GM12878 (cell line): ENCODE measurements at regions not wholly inside any gene's neighbourhood (a gene's known extent, or its start where the extent isn't known, plus 50 kb on each side); places are given as distances from the start of the nearest gene placed in this dataset.

Source experiments
- ATAC-seq: fragments of 200-7000 bp; cut with Tn5 transposase; 3 replicates; pipeline ENCODE4 v1.9.1; 2020; ENCODE audit warnings: mild to moderate bottlenecking, moderate library complexity
- BruUV-seq: library from RNA; stranded (reverse); fragments of 400-500 nt; replicated peaks from 2 replicates; lab custom pipeline; 2021; lab: Mats Ljungman, UMichigan
- CTCF ChIA-PET: fragments of 300-600 bp; sonication (Branson Sonifier 250); formaldehyde crosslinking; extraction: SDS; loops from one replicate; lab custom pipeline; 2021; ENCODE audit warnings: inconsistent platforms; lab: Yijun Ruan, JAX
- POLR2A ChIA-PET: fragments of 350-600 bp; formaldehyde crosslinking; extraction: SDS; loops from one replicate; lab custom pipeline; 2021; ENCODE audit warnings: inconsistent platforms; lab: Charles Lee
- RAD21 ChIA-PET: fragments of 300-600 bp; sonication (Branson Sonifier 250); formaldehyde crosslinking; loops from one replicate; lab custom pipeline; 2023; ENCODE audit warnings: antibody characterized with exemption; ENCODE audit not compliant: unreplicated experiment; lab: Charles Lee
- SMC1A ChIA-PET: fragments of 300-600 bp; sonication (Branson Sonifier 250); formaldehyde crosslinking; loops from one replicate; lab custom pipeline; 2023; ENCODE audit not compliant: unreplicated experiment, uncharacterized antibody; lab: Charles Lee
- DNase-seq: peaks from one replicate; pipeline ENCODE4 v3.0.0-alpha.2; 2011; ENCODE audit warnings: low read depth, low spot score
- FAIRE-seq: peaks from 3 replicates; lab custom pipeline; 2011; peaks lifted over from hg19 to GRCh38; lab: Jason Lieb, UNC
- H2AFZ ChIP-seq: 2 replicates; pipeline ENCODE4 v1.6.0; 2011; ENCODE audit warnings: low read depth, low read length, control low read depth; ENCODE audit not compliant: control insufficient read depth
- H3K27ac ChIP-seq: 2 replicates; pipeline ENCODE4 v1.5.1; 2011; ENCODE audit warnings: control low read depth; ENCODE audit not compliant: control insufficient read depth, insufficient read depth
- H3K27me3 ChIP-seq, 2 experiments: replicated peaks in 1 of 2; 2 replicates each; pipeline versions ENCODE4 v1.6.0 to v1.6.1; 2011; ENCODE audit warnings: low read length in 1 of 2; ENCODE audit not compliant: control insufficient read depth in 2 of 2, insufficient read depth in 2 of 2
- H3K36me3 ChIP-seq, 2 experiments: 2 replicates each; pipeline ENCODE4 v1.5.1; 2011; ENCODE audit warnings: low read length in 1 of 2; ENCODE audit not compliant: control insufficient read depth in 2 of 2, insufficient read depth in 2 of 2
- H3K4me1 ChIP-seq: 2 replicates; pipeline ENCODE4 v1.6.1; 2011; ENCODE audit warnings: mild to moderate bottlenecking, low read length, moderate library complexity, mixed read lengths; ENCODE audit not compliant: control insufficient read depth, insufficient read depth
- H3K4me2 ChIP-seq: 2 replicates; pipeline ENCODE4 v1.6.0; 2011; ENCODE audit warnings: control low read depth; ENCODE audit not compliant: control insufficient read depth, insufficient read depth
- H3K4me3 ChIP-seq: fragments of 200-600 bp; sonication (generic); 2 replicates; pipeline ENCODE4 v1.5.1; 2016
- H3K79me2 ChIP-seq: 2 replicates; pipeline ENCODE4 v1.6.0; 2011; ENCODE audit warnings: low read length; ENCODE audit not compliant: control insufficient read depth, insufficient read depth
- H3K9ac ChIP-seq: 2 replicates; pipeline ENCODE4 v1.8.0; 2011; ENCODE audit warnings: low read length, control low read depth, mixed read lengths; ENCODE audit not compliant: control insufficient read depth, insufficient read depth
- H3K9me3 ChIP-seq: replicated peaks from 3 replicates; pipeline ENCODE4 v1.5.1; 2011; ENCODE audit warnings: mild to moderate bottlenecking, low read length; ENCODE audit not compliant: control insufficient read depth, insufficient read depth
- H4K20me1 ChIP-seq: 2 replicates; pipeline ENCODE4 v1.6.0; 2011; ENCODE audit not compliant: control insufficient read depth, insufficient read depth
- BMI1 ChIP-seq: fragments of 450-650 bp; IDR thresholded peaks from 2 replicates; pipeline ENCODE4 v1.6.1; 2016; ENCODE audit warnings: mild to moderate bottlenecking, moderate library complexity, borderline replicate concordance
- CREM ChIP-seq: IDR thresholded peaks from 2 replicates; pipeline ENCODE4 v1.6.1; 2014; ENCODE audit warnings: antibody characterized with exemption, low read depth
- EED ChIP-seq: sonication (generic); IDR thresholded peaks from 2 replicates; pipeline ENCODE4 v1.6.1; 2016; ENCODE audit warnings: antibody characterized with exemption, low read depth
- EZH2 ChIP-seq: IDR thresholded peaks from 2 replicates; pipeline ENCODE4 v1.6.1; 2012; ENCODE audit warnings: low read depth, mild to moderate bottlenecking, control low read depth, inconsistent platforms, low read length, borderline replicate concordance; ENCODE audit not compliant: control insufficient read depth
- FOS ChIP-seq: IDR thresholded peaks from 3 replicates; pipeline ENCODE4 v1.6.1; 2011; ENCODE audit warnings: borderline replicate concordance; ENCODE audit not compliant: insufficient read length; ENCODE audit errors: extremely low read depth
- IRF4 ChIP-seq: IDR thresholded peaks from 2 replicates; pipeline ENCODE4 v1.6.1; 2011; ENCODE audit warnings: low read depth, low read length
- KDM1A ChIP-seq: fragments of 200-600 bp; sonication (generic); IDR thresholded peaks from 2 replicates; pipeline ENCODE4 v1.6.1; 2016; ENCODE audit warnings: borderline replicate concordance
- NFYA ChIP-seq: IDR thresholded peaks from 2 replicates; pipeline ENCODE4 v1.6.1; 2011; ENCODE audit warnings: low read depth, mild to moderate bottlenecking, low read length, improper control_type of control experiment, borderline replicate concordance
- PAX5 ChIP-seq: IDR thresholded peaks from 2 replicates; pipeline ENCODE4 v1.6.1; 2011; ENCODE audit warnings: low read depth, low read length, borderline replicate concordance
- PML ChIP-seq: IDR thresholded peaks from 2 replicates; pipeline ENCODE4 v1.6.1; 2012; ENCODE audit warnings: low read length, inconsistent platforms
- RAD21 ChIP-seq: IDR thresholded peaks from 2 replicates; pipeline ENCODE4 v1.6.1; 2011; ENCODE audit warnings: mild to moderate bottlenecking, low read depth, low read length, moderate library complexity; ENCODE audit not compliant: insufficient read depth
- RELB ChIP-seq: fragments of 450-650 bp; IDR thresholded peaks from 2 replicates; pipeline ENCODE4 v1.6.1; 2017; ENCODE audit warnings: low read depth, mild to moderate bottlenecking, moderate library complexity
- SP1 ChIP-seq: IDR thresholded peaks from one replicate; pipeline ENCODE4 v1.6.1; 2011; ENCODE audit warnings: low read depth, low read length
- SREBF1 ChIP-seq: IDR thresholded peaks from 2 replicates; pipeline ENCODE4 v1.6.1; 2012; ENCODE audit warnings: mild to moderate bottlenecking, low read length
- YY1 ChIP-seq: IDR thresholded peaks from 2 replicates; pipeline ENCODE4 v1.6.1; 2011; ENCODE audit warnings: low read depth, mild to moderate bottlenecking, low read length
- ZNF24 ChIP-seq: fragments of 450-650 bp; IDR thresholded peaks from 2 replicates; pipeline ENCODE4 v1.6.1; 2017; ENCODE audit warnings: antibody characterized with exemption, mild to moderate bottlenecking
- WGBS: methylation state at CpG from one replicate; pipeline ENCODE4 v1.1.6; 2016; ENCODE audit warnings: low lambda C conversion rate; ENCODE audit not compliant: insufficient replicate concordance, insufficient coverage; ENCODE audit errors: missing lambda C conversion rate; 5-methylcytosine and 5-hydroxymethylcytosine counted together
- in situ Hi-C: fragments of 300-500 bp; cut with MboI; formaldehyde crosslinking; loops from 9 replicates; pipeline ENCODE4 v1.14.3; 2018; ENCODE audit warnings: mixed read lengths
- intact Hi-C: fragments of 100-400 bp; cut with micrococcal nuclease; formaldehyde crosslinking; loops from one replicate; pipeline ENCODE4 v1.14.2; 2022; ENCODE audit not compliant: unreplicated experiment
- TF ChIP-seq, protein P1 (sequence below): IDR thresholded peaks from 2 replicates; pipeline ENCODE4 v1.6.1; 2012; ENCODE audit warnings: improper control_type of control experiment, low read depth, low read length; ENCODE audit not compliant: insufficient replicate concordance

DNA sequence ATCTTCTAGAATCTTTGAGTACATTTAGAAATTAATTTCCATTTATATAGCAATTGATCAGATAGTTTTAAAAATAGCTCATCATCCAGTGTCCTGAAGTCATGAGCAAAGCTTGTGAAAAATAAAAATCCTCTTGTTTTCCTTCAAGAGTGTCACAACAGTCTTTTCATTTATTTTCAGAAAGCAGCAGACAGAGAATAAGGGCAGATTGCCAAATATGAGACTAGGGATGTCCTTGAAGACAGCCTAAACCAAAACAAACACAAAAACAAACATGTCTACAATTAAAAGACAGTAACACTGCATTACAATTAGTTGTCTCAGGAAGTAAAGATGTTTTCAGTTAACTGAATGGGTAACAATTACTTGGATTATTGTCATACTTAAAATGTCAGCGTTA is 682.8 kb downstream of the TFAP2A start:
- FAIRE-seq: no peak
- Histone ChIP-seq H3K27ac (no peak overlapping the region), H3K79me2 (no peaks in the 10 kb centered on the region), H3K9me3 (no peaks in the 10 kb centered on the region), H3K4me3 (no peak overlapping the region), H2AFZ (no peak overlapping the region), H3K36me3 (no peaks in the 10 kb centered on the region), H4K20me1 (no peaks in the 10 kb centered on the region), H3K27me3 (no peaks in the 10 kb centered on the region), H3K9ac (no peak overlapping the region), H3K4me2 (no peak overlapping the region), H3K4me1 (no peaks in the 10 kb centered on the region)
- ChIA-PET SMC1A (interaction anchor here (0.5 to 3.6 kb wide), 5 partner anchors 11 to 249 kb away, joined by 3 to 16 read pairs (median 7); no protein-coding TSS in a partner anchor), RAD21 (no interaction called here), POLR2A (no interaction called here), CTCF (no interaction called here)
- WGBS: 8% methylated on average over 1 of the region's 1 CpG
- no peak for DNase-seq
- BruUV-seq: no TSS peak
- intact Hi-C loops: no loop called here
- TF ChIP-seq BMI1: no peak
- no peak for TF ChIP-seq EED
- TF ChIP-seq, protein P1, sequence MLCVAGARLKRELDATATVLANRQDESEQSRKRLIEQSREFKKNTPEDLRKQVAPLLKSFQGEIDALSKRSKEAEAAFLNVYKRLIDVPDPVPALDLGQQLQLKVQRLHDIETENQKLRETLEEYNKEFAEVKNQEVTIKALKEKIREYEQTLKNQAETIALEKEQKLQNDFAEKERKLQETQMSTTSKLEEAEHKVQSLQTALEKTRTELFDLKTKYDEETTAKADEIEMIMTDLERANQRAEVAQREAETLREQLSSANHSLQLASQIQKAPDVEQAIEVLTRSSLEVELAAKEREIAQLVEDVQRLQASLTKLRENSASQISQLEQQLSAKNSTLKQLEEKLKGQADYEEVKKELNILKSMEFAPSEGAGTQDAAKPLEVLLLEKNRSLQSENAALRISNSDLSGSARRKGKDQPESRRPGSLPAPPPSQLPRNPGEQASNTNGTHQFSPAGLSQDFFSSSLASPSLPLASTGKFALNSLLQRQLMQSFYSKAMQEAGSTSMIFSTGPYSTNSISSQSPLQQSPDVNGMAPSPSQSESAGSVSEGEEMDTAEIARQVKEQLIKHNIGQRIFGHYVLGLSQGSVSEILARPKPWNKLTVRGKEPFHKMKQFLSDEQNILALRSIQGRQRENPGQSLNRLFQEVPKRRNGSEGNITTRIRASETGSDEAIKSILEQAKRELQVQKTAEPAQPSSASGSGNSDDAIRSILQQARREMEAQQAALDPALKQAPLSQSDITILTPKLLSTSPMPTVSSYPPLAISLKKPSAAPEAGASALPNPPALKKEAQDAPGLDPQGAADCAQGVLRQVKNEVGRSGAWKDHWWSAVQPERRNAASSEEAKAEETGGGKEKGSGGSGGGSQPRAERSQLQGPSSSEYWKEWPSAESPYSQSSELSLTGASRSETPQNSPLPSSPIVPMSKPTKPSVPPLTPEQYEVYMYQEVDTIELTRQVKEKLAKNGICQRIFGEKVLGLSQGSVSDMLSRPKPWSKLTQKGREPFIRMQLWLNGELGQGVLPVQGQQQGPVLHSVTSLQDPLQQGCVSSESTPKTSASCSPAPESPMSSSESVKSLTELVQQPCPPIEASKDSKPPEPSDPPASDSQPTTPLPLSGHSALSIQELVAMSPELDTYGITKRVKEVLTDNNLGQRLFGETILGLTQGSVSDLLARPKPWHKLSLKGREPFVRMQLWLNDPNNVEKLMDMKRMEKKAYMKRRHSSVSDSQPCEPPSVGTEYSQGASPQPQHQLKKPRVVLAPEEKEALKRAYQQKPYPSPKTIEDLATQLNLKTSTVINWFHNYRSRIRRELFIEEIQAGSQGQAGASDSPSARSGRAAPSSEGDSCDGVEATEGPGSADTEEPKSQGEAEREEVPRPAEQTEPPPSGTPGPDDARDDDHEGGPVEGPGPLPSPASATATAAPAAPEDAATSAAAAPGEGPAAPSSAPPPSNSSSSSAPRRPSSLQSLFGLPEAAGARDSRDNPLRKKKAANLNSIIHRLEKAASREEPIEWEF: no peak
- TF ChIP-seq RAD21: no peak
- no peak for TF ChIP-seq PAX5
- no peak for TF ChIP-seq EZH2
- TF ChIP-seq IRF4: no peak
- no peak for TF ChIP-seq SREBF1
- no peak for TF ChIP-seq NFYA
- TF ChIP-seq CREM: no peak
- no peak for TF ChIP-seq YY1
- no peak for TF ChIP-seq RELB
- TF ChIP-seq ZNF24: no peak
- TF ChIP-seq KDM1A: no peak
- TF ChIP-seq SP1: no peak
- no peak for TF ChIP-seq FOS
- no peak for TF ChIP-seq PML
- no peak for ATAC-seq
- in situ Hi-C loops: no loop called here
